ENCODE measurements at regions not wholly inside any gene's neighbourhood (a gene's known extent, or its start where the extent isn't known, plus 50 kb on each side); places are given as distances from the start of the nearest gene placed in this dataset.

- TF ChIP-seq RAD21 (IDR thresholded peaks at IDR 0.05; ENCODE audit: low read depth) (no peak), EP300 (IDR thresholded peaks at IDR 0.05; ENCODE audit: borderline replicate concordance) (no peak), USF1 (IDR thresholded peaks at IDR 0.05) (no peak), NFIC (IDR thresholded peaks at IDR 0.05) (no peak), EGR1 (IDR thresholded peaks at IDR 0.05) (no peak), MAX (IDR thresholded peaks at IDR 0.05) (no peak), REST (IDR thresholded peaks at IDR 0.05; ENCODE audit: low read depth) (no peak), ZBTB7A (IDR thresholded peaks at IDR 0.05; ENCODE audit: low read depth) (no peak), CEBPB (IDR thresholded peaks at IDR 0.05) (no peak), YY1 (IDR thresholded peaks at IDR 0.05; ENCODE audit: low read depth) (no peak)
Measured at GRCh38 chr17:45720386-45720785, 63.7 kb upstream of the CRHR1 start.
